ENCODE measurements at regions not wholly inside any gene's neighbourhood (a gene's known extent, or its start where the extent isn't known, plus 50 kb on each side); places are given as distances from the start of the nearest gene placed in this dataset.
A peak's percentile ranks its signal among the peaks of the same experiment; 100 is the strongest.

- H3K36me3 Mint-ChIP-seq, result no peaks in the 10 kb centered on the region
- no peaks in the 10 kb centered on the region for H3K9me3 ChIP-seq (replicated peaks in 1 of 2; ENCODE audit: control insufficient read depth in 1 of 2, insufficient read depth in 1 of 2, low read length in 2 of 2)
- intact Hi-C loops (cut with micrococcal nuclease), result no loop called here
- TF ChIP-seq CTCF (IDR thresholded peaks at IDR 0.05), result no peak
- no peak overlapping the region for H2AFZ ChIP-seq (ENCODE audit: insufficient read depth, low read depth, low read length, poor library complexity, severe bottlenecking)
- H3K79me2 ChIP-seq (ENCODE audit: insufficient read depth, low read length), result no peaks in the 10 kb centered on the region
- no peaks in the 10 kb centered on the region for H4K20me1 ChIP-seq (ENCODE audit: insufficient read depth, low read length)
- H3K4me3 ChIP-seq (replicated peaks in 1 of 3; ENCODE audit: low read depth in 2 of 3, low read length in 3 of 3), result no peak overlapping the region
- no peaks in the 10 kb centered on the region for H3K27me3 ChIP-seq (ENCODE audit: control insufficient read depth in 2 of 2, insufficient read depth in 2 of 2, low read length in 2 of 2)
- peak overlapping the region; percentile 10 to 89 (median 62) for H3K27ac Mint-ChIP-seq
- peak overlapping the region in 1 of 2 donors; percentile 44 for H3K4me3 Mint-ChIP-seq
- peaks cover 15% of the 10 kb centered on the region for H3K4me1 Mint-ChIP-seq
- H3K9ac ChIP-seq (ENCODE audit: insufficient read depth, low read length, poor library complexity, severe bottlenecking), result no peak overlapping the region
- H3K27me3 Mint-ChIP-seq (ENCODE audit: low read depth in 3 of 3), result peaks cover 0 to 2% (median 0%) of the 10 kb centered on the region in 3 donors
- peak; percentile 68 to 82 (median 80) for DNase-seq
- H3K4me2 ChIP-seq (replicated peaks; ENCODE audit: extremely low read depth, low read length, poor library complexity, severe bottlenecking), result peak overlapping the region; percentile 32
- peaks cover 11 to 13% of the 10 kb centered on the region in 2 donors for H3K4me1 ChIP-seq (ENCODE audit: control insufficient read depth in 1 of 2, insufficient read depth in 2 of 2, low read length in 2 of 2)
- H3K36me3 ChIP-seq (replicated peaks in 1 of 2; ENCODE audit: control insufficient read depth in 1 of 2, insufficient read depth in 2 of 2, low read length in 2 of 2), result no peaks in the 10 kb centered on the region
- H3K9me3 Mint-ChIP-seq, result peaks cover 0 to 4% (median 0%) of the 10 kb centered on the region in 7 donors
- 0% methylated on average over 1 of the region's 2 CpGs for WGBS (ENCODE audit: insufficient coverage)
- peak overlapping the region in 1 of 2 donors; percentile 59 for H3K27ac ChIP-seq (ENCODE audit: low read depth in 1 of 2, low read length in 2 of 2)
These were observed 275.7 kb upstream of the RASGEF1B start for GRCh38 chr4:81747242-81747930.

- TF ChIP-seq CTCF (IDR thresholded peaks at IDR 0.05), result no peak
- Mint-ChIP-seq H3K4me1 (peaks cover 15% of the 10 kb centered on the region), H3K27me3 (ENCODE audit: low read depth in 3 of 3) (peaks cover 0 to 2% (median 0%) of the 10 kb centered on the region in 3 donors), H3K36me3 (no peaks in the 10 kb centered on the region), H3K9me3 (peaks cover 0 to 4% (median 0%) of the 10 kb centered on the region in 7 donors), H3K4me3 (no peak overlapping the region), H3K27ac (peak overlapping the region in 1 of 7 donors; percentile 8)
- Histone ChIP-seq H3K79me2 (ENCODE audit: insufficient read depth, low read length) (no peaks in the 10 kb centered on the region), H3K27ac (ENCODE audit: low read depth in 1 of 2, low read length in 2 of 2) (no peak overlapping the region), H3K27me3 (ENCODE audit: control insufficient read depth in 2 of 2, insufficient read depth in 2 of 2, low read length in 2 of 2) (no peaks in the 10 kb centered on the region), H2AFZ (ENCODE audit: insufficient read depth, low read depth, low read length, poor library complexity, severe bottlenecking) (no peak overlapping the region), H3K4me1 (ENCODE audit: control insufficient read depth in 1 of 2, insufficient read depth in 2 of 2, low read length in 2 of 2) (peaks cover 11 to 13% of the 10 kb centered on the region in 2 donors), H3K9me3 (replicated peaks in 1 of 2; ENCODE audit: control insufficient read depth in 1 of 2, insufficient read depth in 1 of 2, low read length in 2 of 2) (no peaks in the 10 kb centered on the region), H3K9ac (ENCODE audit: insufficient read depth, low read length, poor library complexity, severe bottlenecking) (no peak overlapping the region), H3K4me2 (replicated peaks; ENCODE audit: extremely low read depth, low read length, poor library complexity, severe bottlenecking) (no peak overlapping the region), H3K36me3 (replicated peaks in 1 of 2; ENCODE audit: control insufficient read depth in 1 of 2, insufficient read depth in 2 of 2, low read length in 2 of 2) (no peaks in the 10 kb centered on the region), H4K20me1 (ENCODE audit: insufficient read depth, low read length) (no peaks in the 10 kb centered on the region), H3K4me3 (replicated peaks in 1 of 3; ENCODE audit: low read depth in 2 of 3, low read length in 3 of 3) (no peak overlapping the region)
- intact Hi-C loops (cut with micrococcal nuclease), result no loop called here
- 80% methylated on average over 1 of the region's 1 CpG for WGBS (ENCODE audit: insufficient coverage)
- DNase-seq, result no peak
These were observed 275.1 kb upstream of the RASGEF1B start for GRCh38 chr4:81746773-81747172.

Measured in CD14-positive monocyte (primary cell).